ENCODE measurements at regions not wholly inside any gene's neighbourhood (a gene's known extent, or its start where the extent isn't known, plus 50 kb on each side); places are given as distances from the start of the nearest gene placed in this dataset.

DNA sequence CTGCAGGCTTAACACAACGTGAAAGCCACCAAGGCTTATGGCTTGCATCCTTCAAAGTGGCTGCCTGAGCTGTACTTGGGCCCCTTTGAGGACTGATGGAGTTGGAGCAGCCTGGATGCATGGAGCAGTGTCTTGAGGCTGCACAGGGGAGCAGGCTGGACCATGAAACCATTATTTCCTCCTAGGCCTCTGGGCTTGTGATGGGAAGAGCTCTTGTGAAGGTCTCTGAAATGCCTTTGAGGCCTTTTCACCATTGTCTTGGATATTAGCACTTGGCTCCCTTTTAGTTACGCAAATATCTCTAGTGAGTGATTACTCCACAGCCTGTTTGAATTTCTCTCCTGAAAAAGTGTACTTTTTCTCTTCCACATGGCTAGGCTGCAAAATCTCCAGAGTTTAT is 201.2 kb upstream of the NPY start:
- H2AFZ ChIP-seq (ENCODE audit: low read depth, low read length, poor library complexity, severe bottlenecking), result no peak overlapping the region
- H3K4me2 ChIP-seq (ENCODE audit: low read length), result no peak overlapping the region
- H3K36me3 ChIP-seq (ENCODE audit: control insufficient read depth in 1 of 2, insufficient read depth in 2 of 2, low read length in 2 of 2), result no peaks in the 10 kb centered on the region
- ChIA-PET POLR2A (no interaction called here), CTCF (no interaction called here), RAD21 (ENCODE audit: low non-redundant PET in 1 of 2, low total read pairs in 2 of 2, uncharacterized antibody in 2 of 2, unreplicated experiment in 2 of 2) (no interaction called here)
- ATAC-seq (no peak), DNase-seq (ENCODE audit: low read depth, low spot score) (no peak)
- H3K27ac ChIP-seq (ENCODE audit: low read depth, low read length), result no peak overlapping the region
- intact Hi-C loops (cut with micrococcal nuclease), result no loop called here
- TF ChIP-seq EZH2phosphoT487 (IDR thresholded peaks at IDR 0.05; ENCODE audit: borderline replicate concordance), result no peak
- TF ChIP-seq, protein P1, sequence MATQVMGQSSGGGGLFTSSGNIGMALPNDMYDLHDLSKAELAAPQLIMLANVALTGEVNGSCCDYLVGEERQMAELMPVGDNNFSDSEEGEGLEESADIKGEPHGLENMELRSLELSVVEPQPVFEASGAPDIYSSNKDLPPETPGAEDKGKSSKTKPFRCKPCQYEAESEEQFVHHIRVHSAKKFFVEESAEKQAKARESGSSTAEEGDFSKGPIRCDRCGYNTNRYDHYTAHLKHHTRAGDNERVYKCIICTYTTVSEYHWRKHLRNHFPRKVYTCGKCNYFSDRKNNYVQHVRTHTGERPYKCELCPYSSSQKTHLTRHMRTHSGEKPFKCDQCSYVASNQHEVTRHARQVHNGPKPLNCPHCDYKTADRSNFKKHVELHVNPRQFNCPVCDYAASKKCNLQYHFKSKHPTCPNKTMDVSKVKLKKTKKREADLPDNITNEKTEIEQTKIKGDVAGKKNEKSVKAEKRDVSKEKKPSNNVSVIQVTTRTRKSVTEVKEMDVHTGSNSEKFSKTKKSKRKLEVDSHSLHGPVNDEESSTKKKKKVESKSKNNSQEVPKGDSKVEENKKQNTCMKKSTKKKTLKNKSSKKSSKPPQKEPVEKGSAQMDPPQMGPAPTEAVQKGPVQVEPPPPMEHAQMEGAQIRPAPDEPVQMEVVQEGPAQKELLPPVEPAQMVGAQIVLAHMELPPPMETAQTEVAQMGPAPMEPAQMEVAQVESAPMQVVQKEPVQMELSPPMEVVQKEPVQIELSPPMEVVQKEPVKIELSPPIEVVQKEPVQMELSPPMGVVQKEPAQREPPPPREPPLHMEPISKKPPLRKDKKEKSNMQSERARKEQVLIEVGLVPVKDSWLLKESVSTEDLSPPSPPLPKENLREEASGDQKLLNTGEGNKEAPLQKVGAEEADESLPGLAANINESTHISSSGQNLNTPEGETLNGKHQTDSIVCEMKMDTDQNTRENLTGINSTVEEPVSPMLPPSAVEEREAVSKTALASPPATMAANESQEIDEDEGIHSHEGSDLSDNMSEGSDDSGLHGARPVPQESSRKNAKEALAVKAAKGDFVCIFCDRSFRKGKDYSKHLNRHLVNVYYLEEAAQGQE (IDR thresholded peaks at IDR 0.05; ENCODE audit: low read depth), result no peak
- no peak for TF ChIP-seq JUND (IDR thresholded peaks at IDR 0.05)
- no peak for TF ChIP-seq POLR2AphosphoS5 (IDR thresholded peaks at IDR 0.05; ENCODE audit: low read depth, low read length)
- TF ChIP-seq, protein P2, sequence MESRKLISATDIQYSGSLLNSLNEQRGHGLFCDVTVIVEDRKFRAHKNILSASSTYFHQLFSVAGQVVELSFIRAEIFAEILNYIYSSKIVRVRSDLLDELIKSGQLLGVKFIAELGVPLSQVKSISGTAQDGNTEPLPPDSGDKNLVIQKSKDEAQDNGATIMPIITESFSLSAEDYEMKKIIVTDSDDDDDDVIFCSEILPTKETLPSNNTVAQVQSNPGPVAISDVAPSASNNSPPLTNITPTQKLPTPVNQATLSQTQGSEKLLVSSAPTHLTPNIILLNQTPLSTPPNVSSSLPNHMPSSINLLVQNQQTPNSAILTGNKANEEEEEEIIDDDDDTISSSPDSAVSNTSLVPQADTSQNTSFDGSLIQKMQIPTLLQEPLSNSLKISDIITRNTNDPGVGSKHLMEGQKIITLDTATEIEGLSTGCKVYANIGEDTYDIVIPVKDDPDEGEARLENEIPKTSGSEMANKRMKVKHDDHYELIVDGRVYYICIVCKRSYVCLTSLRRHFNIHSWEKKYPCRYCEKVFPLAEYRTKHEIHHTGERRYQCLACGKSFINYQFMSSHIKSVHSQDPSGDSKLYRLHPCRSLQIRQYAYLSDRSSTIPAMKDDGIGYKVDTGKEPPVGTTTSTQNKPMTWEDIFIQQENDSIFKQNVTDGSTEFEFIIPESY (IDR thresholded peaks at IDR 0.05; ENCODE audit: extremely low read depth, insufficient replicate concordance, low read length), result no peak
- TF ChIP-seq POLR2A (IDR thresholded peaks at IDR 0.05; ENCODE audit: borderline replicate concordance, extremely low read depth, insufficient read depth, insufficient read length), result no peak
- no peak for TF ChIP-seq EZH2 (IDR thresholded peaks at IDR 0.05)
- no peaks in the 10 kb centered on the region for H3K9me3 ChIP-seq (ENCODE audit: control insufficient read depth in 1 of 2, insufficient read depth in 1 of 2, low read depth in 1 of 2, low read length in 2 of 2)
- no peaks in the 10 kb centered on the region for H3K27me3 ChIP-seq (ENCODE audit: insufficient read depth, low read length)
- no peaks in the 10 kb centered on the region for H3K4me1 ChIP-seq (ENCODE audit: control insufficient read depth in 1 of 2, insufficient read depth in 2 of 2, low read length in 2 of 2)
- H3K79me2 ChIP-seq (ENCODE audit: insufficient read depth, low read length), result no peaks in the 10 kb centered on the region
- H3K9me2 ChIP-seq (ENCODE audit: insufficient read depth), result no peaks in the 10 kb centered on the region
- no TSS peak for BruUV-seq (replicated peaks)
- H3K9ac ChIP-seq (ENCODE audit: low read length), result no peak overlapping the region
- no peaks in the 10 kb centered on the region for H4K20me1 ChIP-seq (ENCODE audit: insufficient read depth)
- no peak overlapping the region for H3K4me3 ChIP-seq (replicated peaks in 1 of 2; ENCODE audit: low read depth in 1 of 2, low read length in 2 of 2)
